DND-41 (cell line): ENCODE measurements at regions not wholly inside any gene's neighbourhood (a gene's known extent, or its start where the extent isn't known, plus 50 kb on each side); places are given as distances from the start of the nearest gene placed in this dataset.

Source experiments
- CTCF ChIP-seq: IDR thresholded peaks from 2 replicates; pipeline ENCODE4 v1.5.1; 2012; ENCODE audit warnings: borderline replicate concordance, low read length, moderate library complexity, mild to moderate bottlenecking; ENCODE audit not compliant: poor library complexity, severe bottlenecking; ENCODE audit errors: extremely low read depth
- EZH2 ChIP-seq: IDR thresholded peaks from 3 replicates; pipeline ENCODE4 v1.6.1; 2012; ENCODE audit warnings: borderline replicate concordance, low read depth, mild to moderate bottlenecking, moderate library complexity, low read length, inconsistent platforms; ENCODE audit not compliant: severe bottlenecking

- TF ChIP-seq EZH2 (no peak), CTCF (no peak)
Measured at GRCh38 chr9:134551176-134551575, 90.4 kb upstream of the COL5A1 start.
